ENCODE measurements at regions not wholly inside any gene's neighbourhood (a gene's known extent, or its start where the extent isn't known, plus 50 kb on each side); places are given as distances from the start of the nearest gene placed in this dataset.

DNA sequence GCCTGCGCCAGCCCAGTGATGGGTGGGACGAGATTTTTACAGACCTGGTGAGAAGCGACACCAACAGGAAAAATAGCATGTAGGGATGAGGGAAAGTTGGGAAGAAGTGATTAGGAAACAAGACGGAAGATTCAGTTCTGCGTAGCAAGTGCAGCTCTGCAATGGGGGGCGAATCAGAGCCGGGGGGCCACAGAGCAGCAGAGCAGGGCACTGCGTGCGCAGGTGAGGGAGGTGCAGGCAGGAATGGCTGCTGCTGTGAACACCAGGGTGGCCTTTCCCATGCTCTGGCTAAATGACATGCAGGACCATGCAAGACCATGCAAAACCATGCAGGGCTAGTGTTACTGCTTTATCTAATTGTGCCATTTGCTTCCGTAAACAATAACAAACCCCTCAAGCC, 442.7 kb upstream of the FRG1 start:
- Mint-ChIP-seq H3K4me3 (no peak overlapping the region), H3K27ac (no peak overlapping the region), H3K4me1 (no peaks in the 10 kb centered on the region), H3K27me3 (ENCODE audit: insufficient read depth) (no peaks in the 10 kb centered on the region), H3K36me3 (ENCODE audit: low read depth) (no peaks in the 10 kb centered on the region), H3K9me3 (peaks cover 37% of the 10 kb centered on the region)
- no peak for DNase-seq
- Histone ChIP-seq H3K27ac (ENCODE audit: low read depth, low read length) (no peak overlapping the region), H3K36me3 (ENCODE audit: control insufficient read depth, insufficient read depth, low read length) (no peaks in the 10 kb centered on the region), H3K4me3 (ENCODE audit: low read length) (no peak overlapping the region), H3K27me3 (ENCODE audit: control insufficient read depth, insufficient read depth, low read length, poor library complexity, severe bottlenecking) (no peaks in the 10 kb centered on the region), H3K4me1 (ENCODE audit: control insufficient read depth, insufficient read depth, low read length) (no peaks in the 10 kb centered on the region), H3K9me3 (ENCODE audit: control insufficient read depth, low read length) (no peaks in the 10 kb centered on the region), H3K9ac (ENCODE audit: extremely low read depth, low read length, poor library complexity, severe bottlenecking) (no peak overlapping the region)
- TF ChIP-seq CTCF (conservative IDR thresholded peaks at IDR 0.05), result no peak
- 91% methylated on average over 8 to 10 of the region's 10 CpGs for WGBS, 2 experiments (ENCODE audit: insufficient coverage in 1 of 2, insufficient read length in 1 of 2)

GRCh38 chr4:189498457-189498856, 442.2 kb upstream of the FRG1 start:
- H3K4me1 Mint-ChIP-seq, result no peaks in the 10 kb centered on the region
- no peak overlapping the region for H3K27ac Mint-ChIP-seq
- WGBS, 2 experiments (ENCODE audit: insufficient coverage in 1 of 2, insufficient read length in 1 of 2), result 85 to 93% methylated on average over 6 to 8 of the region's 8 CpGs
- H3K27me3 ChIP-seq (ENCODE audit: control insufficient read depth, insufficient read depth, low read length, poor library complexity, severe bottlenecking), result no peaks in the 10 kb centered on the region
- no peak overlapping the region for H3K4me3 ChIP-seq (ENCODE audit: low read length)
- H3K36me3 ChIP-seq (ENCODE audit: control insufficient read depth, insufficient read depth, low read length), result no peaks in the 10 kb centered on the region
- H3K4me1 ChIP-seq (ENCODE audit: control insufficient read depth, insufficient read depth, low read length), result no peaks in the 10 kb centered on the region
- H3K27ac ChIP-seq (ENCODE audit: low read depth, low read length), result no peak overlapping the region
- peaks cover 33% of the 10 kb centered on the region for H3K9me3 Mint-ChIP-seq
- TF ChIP-seq CTCF (conservative IDR thresholded peaks at IDR 0.05), result no peak
- DNase-seq, result no peak
- H3K4me3 Mint-ChIP-seq, result no peak overlapping the region
- H3K9ac ChIP-seq (ENCODE audit: extremely low read depth, low read length, poor library complexity, severe bottlenecking), result no peak overlapping the region
- no peaks in the 10 kb centered on the region for H3K9me3 ChIP-seq (ENCODE audit: control insufficient read depth, low read length)
- H3K27me3 Mint-ChIP-seq (ENCODE audit: insufficient read depth), result no peaks in the 10 kb centered on the region
- no peaks in the 10 kb centered on the region for H3K36me3 Mint-ChIP-seq (ENCODE audit: low read depth)

DNA sequence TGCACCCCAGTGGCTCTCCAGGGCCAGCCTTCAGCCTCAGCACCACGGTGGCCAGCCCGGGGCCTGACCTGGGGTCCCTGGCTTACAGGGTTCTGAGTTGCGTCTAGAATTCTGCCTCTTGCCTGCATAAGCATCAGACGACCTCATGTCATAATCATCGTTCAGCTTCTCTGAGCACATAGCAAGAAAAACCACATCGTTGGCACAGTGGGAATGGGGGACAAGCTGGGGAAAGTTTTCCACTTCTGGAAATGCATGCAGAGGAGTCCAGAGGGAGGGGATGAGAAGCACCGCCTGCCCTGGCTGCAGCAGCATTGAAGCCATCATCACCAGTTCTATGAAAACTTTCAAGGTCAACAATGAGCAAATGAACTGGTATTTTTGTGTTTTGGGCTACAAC, 441.0 kb upstream of the FRG1 start:
- no peaks in the 10 kb centered on the region for H3K9me3 ChIP-seq (ENCODE audit: control insufficient read depth, low read length)
- 90% methylated on average over 2 to 7 of the region's 7 CpGs for WGBS, 2 experiments (ENCODE audit: insufficient coverage in 1 of 2, insufficient read length in 1 of 2)
- H3K36me3 Mint-ChIP-seq (ENCODE audit: low read depth), result no peaks in the 10 kb centered on the region
- no peak overlapping the region for H3K4me3 Mint-ChIP-seq
- no peak overlapping the region for H3K9ac ChIP-seq (ENCODE audit: extremely low read depth, low read length, poor library complexity, severe bottlenecking)
- no peak overlapping the region for H3K4me3 ChIP-seq (ENCODE audit: low read length)
- DNase-seq, result no peak
- no peak for TF ChIP-seq CTCF (conservative IDR thresholded peaks at IDR 0.05)
- H3K9me3 Mint-ChIP-seq, result peaks cover 39% of the 10 kb centered on the region
- no peaks in the 10 kb centered on the region for H3K27me3 ChIP-seq (ENCODE audit: control insufficient read depth, insufficient read depth, low read length, poor library complexity, severe bottlenecking)
- H3K4me1 ChIP-seq (ENCODE audit: control insufficient read depth, insufficient read depth, low read length), result no peaks in the 10 kb centered on the region
- H3K4me1 Mint-ChIP-seq, result no peaks in the 10 kb centered on the region
- H3K27ac Mint-ChIP-seq, result no peak overlapping the region
- no peak overlapping the region for H3K27ac ChIP-seq (ENCODE audit: low read depth, low read length)
- no peaks in the 10 kb centered on the region for H3K27me3 Mint-ChIP-seq (ENCODE audit: insufficient read depth)
- no peaks in the 10 kb centered on the region for H3K36me3 ChIP-seq (ENCODE audit: control insufficient read depth, insufficient read depth, low read length)

Data from endodermal cell (in vitro differentiated cells).